ENCODE measurements at regions not wholly inside any gene's neighbourhood (a gene's known extent, or its start where the extent isn't known, plus 50 kb on each side); places are given as distances from the start of the nearest gene placed in this dataset.

DNA sequence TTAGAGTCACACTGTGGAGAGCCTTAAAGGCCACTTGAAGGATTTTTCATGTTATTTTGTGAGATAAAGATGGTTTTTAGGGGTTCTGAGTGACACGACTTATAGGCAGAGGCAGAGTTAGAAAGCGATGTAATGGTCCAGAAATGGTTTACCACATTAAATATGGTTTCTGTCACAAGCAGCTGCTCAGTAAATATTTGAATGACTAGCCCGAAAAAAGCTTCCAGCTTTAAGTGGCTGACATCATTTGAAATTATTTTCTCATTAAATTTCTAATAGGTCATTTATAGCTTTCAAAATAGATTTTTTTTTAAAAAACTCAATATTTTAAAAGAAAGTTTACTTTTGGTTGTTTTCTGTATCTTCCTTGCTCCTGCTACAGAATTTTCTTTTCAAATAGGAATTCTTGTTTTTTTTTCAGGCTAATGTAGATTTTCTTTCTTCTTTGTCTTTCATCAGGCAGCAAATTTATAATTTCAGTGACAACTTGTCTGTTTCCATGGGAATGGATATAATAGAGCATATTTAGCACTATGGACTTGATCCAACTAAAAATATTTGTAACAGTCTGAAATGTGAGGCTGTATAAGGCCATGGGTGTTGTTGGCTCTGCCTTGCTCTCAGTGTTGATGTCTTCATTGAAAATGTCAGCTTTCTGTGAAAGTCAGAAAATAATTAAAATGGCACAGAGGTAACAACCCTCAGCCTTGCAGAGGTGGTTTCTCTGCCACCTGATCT, 700.0 kb downstream of the TMTC2 start:
- Histone ChIP-seq H3K79me1 (ENCODE audit: low read depth, low read length) (no peaks in the 10 kb centered on the region), H3K9me3 (ENCODE audit: insufficient read depth in 2 of 2, low read depth in 1 of 2, low read length in 1 of 2) (no peaks in the 10 kb centered on the region), H2AFZ (ENCODE audit: low read length) (no peak overlapping the region), H3K27ac (ENCODE audit: low read depth, low read length) (no peak overlapping the region), H3K4ac (replicated peaks; ENCODE audit: insufficient read length, low read depth, low read length) (no peak overlapping the region), H4K8ac (ENCODE audit: extremely low read depth, insufficient read depth, low read length) (no peak overlapping the region), H3K9ac (replicated peaks in 1 of 4; ENCODE audit: extremely low read depth in 1 of 4, low read depth in 3 of 4, low read length in 3 of 4) (no peak overlapping the region), H3K4me2 (ENCODE audit: insufficient read depth in 1 of 2, low read depth in 2 of 2, low read length in 2 of 2) (no peak overlapping the region), H2BK20ac (ENCODE audit: low read length) (no peak overlapping the region), H4K20me1 (replicated peaks in 1 of 2; ENCODE audit: control insufficient read depth in 1 of 2, insufficient read depth in 2 of 2, low read length in 2 of 2) (no peaks in the 10 kb centered on the region), H3K18ac (ENCODE audit: extremely low read depth, low read length) (no peak overlapping the region), H3K14ac (ENCODE audit: insufficient read length) (no peak overlapping the region), H3K27me3 (replicated peaks in 1 of 4; ENCODE audit: control insufficient read depth in 3 of 4, extremely low read depth in 1 of 4, insufficient read depth in 3 of 4, low read length in 3 of 4) (no peaks in the 10 kb centered on the region), H3K23ac (ENCODE audit: insufficient read length) (no peak overlapping the region), H2BK12ac (ENCODE audit: low read depth, low read length) (no peak overlapping the region), H3K4me3 (ENCODE audit: extremely low read depth in 1 of 4, insufficient read depth in 2 of 4, low read depth in 3 of 4, low read length in 4 of 4) (no peak overlapping the region), H3K36me3 (ENCODE audit: control insufficient read depth in 2 of 4, insufficient read depth in 4 of 4, low read length in 3 of 4) (no peaks in the 10 kb centered on the region), H3K56ac (replicated peaks; ENCODE audit: insufficient read length, low read depth, low read length) (no peak overlapping the region), H2AK5ac (ENCODE audit: low read depth, low read length) (no peak overlapping the region), H3K23me2 (ENCODE audit: low read depth, low read length) (no peaks in the 10 kb centered on the region), H2BK120ac (replicated peaks; ENCODE audit: low read depth, low read length) (no peak overlapping the region), H3K79me2 (ENCODE audit: control insufficient read depth in 1 of 2, insufficient read depth in 2 of 2, low read length in 2 of 2) (no peaks in the 10 kb centered on the region), H2BK5ac (ENCODE audit: low read depth, low read length) (no peak overlapping the region), H3K4me1 (replicated peaks in 1 of 4; ENCODE audit: control insufficient read depth in 3 of 4, insufficient read depth in 4 of 4, low read length in 3 of 4) (no peaks in the 10 kb centered on the region), H2BK15ac (ENCODE audit: low read length) (no peak overlapping the region), H4K5ac (ENCODE audit: insufficient read length, low read depth, low read length) (no peak overlapping the region), H4K91ac (replicated peaks; ENCODE audit: insufficient read length, low read length) (no peak overlapping the region)
- WGBS, 2 experiments (ENCODE audit: extremely low coverage in 1 of 2, insufficient coverage in 1 of 2, insufficient read length in 1 of 2, insufficient replicate concordance in 2 of 2, low coverage in 1 of 2, low lambda C conversion rate in 2 of 2, missing lambda C conversion rate in 1 of 2): 89% methylated on average over 3 of the region's 3 CpGs; no CpG with 5 or more reads in 1 of the 2 experiments
- DNase-seq (ENCODE audit: low read depth in 1 of 2, low spot score in 2 of 2) (no peak), FAIRE-seq (no peak)
- POLR2A ChIA-PET (ENCODE audit: partially characterized antibody): no interaction called here
- CTCF ChIA-PET (ENCODE audit: partially characterized antibody): interaction anchor here (0.6 to 2.2 kb wide), 8 partner anchors 13 to 701 kb away, joined by 3 to 7 read pairs (median 3); no protein-coding TSS in a partner anchor
- TF ChIP-seq TAF7 (optimal IDR thresholded peaks at IDR 0.05; ENCODE audit: borderline replicate concordance, low read depth, low read length) (no peak), RNF2 (IDR thresholded peaks at IDR 0.05; ENCODE audit: borderline replicate concordance, low read depth, low read length, missing control alignments, poor library complexity, severe bottlenecking) (no peak), EP300 (IDR thresholded peaks at IDR 0.05; ENCODE audit: borderline replicate concordance in 1 of 2, low read depth in 2 of 2, low read length in 2 of 2) (no peak), CBX5 (IDR thresholded peaks at IDR 0.05; ENCODE audit: low read depth, low read length) (no peak), MAFK (IDR thresholded peaks at IDR 0.05; ENCODE audit: low read depth, low read length) (no peak), ZNF274 (IDR thresholded peaks at IDR 0.05; ENCODE audit: borderline replicate concordance, extremely low read depth, low read length) (no peak), KDM1A (IDR thresholded peaks at IDR 0.05; ENCODE audit: borderline replicate concordance, low read length) (no peak), FOSL1 (IDR thresholded peaks at IDR 0.05; ENCODE audit: insufficient read depth, low read depth, low read length) (no peak)
- TF ChIP-seq, protein P1, sequence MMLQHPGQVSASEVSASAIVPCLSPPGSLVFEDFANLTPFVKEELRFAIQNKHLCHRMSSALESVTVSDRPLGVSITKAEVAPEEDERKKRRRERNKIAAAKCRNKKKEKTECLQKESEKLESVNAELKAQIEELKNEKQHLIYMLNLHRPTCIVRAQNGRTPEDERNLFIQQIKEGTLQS (IDR thresholded peaks at IDR 0.05; ENCODE audit: insufficient read depth, low read depth, low read length): no peak

Measured in H1 (cell line).